HG03103 (cell line): ENCODE measurements at regions not wholly inside any gene's neighbourhood (a gene's known extent, or its start where the extent isn't known, plus 50 kb on each side); places are given as distances from the start of the nearest gene placed in this dataset.
"Not testable (repeated sequence)": the region's sequence is repeated elsewhere in the genome, so short reads cannot be mapped to it uniquely, and the experiment has no call there.

Experiments
- ATAC-seq: cut with Tn5 transposase; IDR thresholded peaks from one replicate; pipeline ENCODE4 v1.9.1; 2021; ENCODE audit warnings: low read depth; ENCODE audit not compliant: unreplicated experiment

DNA sequence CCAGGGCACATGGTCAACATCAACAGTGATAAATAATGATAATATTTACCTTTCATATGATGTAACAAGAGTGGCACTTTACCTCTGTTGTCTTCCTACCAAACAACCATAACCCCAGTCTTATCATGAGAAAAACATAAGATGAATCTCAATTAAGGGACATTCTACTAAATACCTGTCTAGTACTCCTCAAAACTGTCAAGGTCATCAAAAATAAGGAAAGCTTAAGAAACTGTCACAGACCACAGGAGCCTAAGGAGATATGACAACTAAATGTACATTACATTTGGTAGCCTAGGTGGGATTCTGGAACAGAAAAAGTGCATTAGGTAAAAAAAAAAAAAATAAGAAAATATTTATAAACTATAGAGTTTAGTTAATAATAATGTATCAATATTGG is 118.1 kb downstream of the CCDC34 start:
- ATAC-seq, result no peak

DNA sequence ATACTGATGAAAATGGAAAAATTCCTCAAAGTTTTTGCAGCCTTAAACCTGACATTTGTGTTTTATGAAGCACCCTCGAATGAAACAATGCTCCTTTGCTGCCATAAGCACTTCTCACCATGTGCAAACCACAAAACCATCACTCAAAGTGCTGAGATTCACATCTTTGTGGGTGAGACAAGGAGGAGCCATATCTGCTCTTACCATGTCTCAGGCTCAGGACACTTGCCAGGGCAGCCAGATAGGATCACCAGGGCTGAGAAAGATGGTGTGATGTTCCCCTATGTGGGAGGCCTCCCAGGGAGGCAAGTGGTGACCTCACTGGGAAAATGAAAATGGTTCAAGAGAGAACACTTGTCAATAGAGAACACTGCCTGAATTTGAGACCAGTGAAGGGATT is 120.4 kb downstream of the CCDC34 start:
- ATAC-seq, result no peak

DNA sequence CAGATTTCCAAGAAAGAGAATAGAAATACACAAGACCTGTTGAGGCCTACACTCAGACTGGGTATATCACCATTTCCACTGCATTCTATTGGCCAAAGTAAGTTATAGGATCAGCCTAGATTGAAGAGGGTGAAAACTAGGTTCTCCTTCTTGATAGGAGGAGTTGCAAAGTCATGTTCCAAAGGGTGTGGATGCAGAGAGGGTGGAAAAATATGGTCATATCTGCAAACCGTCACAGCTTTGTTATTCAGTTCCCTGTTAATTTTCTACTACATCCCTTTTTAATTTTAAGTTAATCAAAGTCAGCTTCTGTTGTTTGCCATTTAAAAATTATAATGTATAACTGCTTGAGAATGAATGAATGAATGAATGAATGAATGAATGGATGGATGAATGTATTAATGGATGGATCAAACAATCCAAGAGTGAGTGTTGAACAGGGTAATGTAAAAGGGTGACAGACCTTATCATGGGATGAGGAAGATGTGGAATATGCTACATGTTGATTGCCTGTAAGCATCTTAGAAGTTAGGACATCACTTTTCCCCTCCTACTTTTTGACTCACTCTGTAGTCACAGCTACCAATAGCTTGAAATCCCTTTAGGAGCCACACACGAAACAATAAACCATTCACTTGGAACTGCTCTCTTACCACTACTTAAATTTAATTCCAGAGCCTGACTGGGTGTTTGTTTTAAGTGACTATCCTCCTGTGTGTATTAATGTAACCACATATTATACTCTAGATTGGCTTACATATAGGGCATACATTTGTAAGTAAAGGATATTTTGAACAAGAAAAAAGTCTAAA is 121.5 kb downstream of the CCDC34 start:
- no peak for ATAC-seq

DNA sequence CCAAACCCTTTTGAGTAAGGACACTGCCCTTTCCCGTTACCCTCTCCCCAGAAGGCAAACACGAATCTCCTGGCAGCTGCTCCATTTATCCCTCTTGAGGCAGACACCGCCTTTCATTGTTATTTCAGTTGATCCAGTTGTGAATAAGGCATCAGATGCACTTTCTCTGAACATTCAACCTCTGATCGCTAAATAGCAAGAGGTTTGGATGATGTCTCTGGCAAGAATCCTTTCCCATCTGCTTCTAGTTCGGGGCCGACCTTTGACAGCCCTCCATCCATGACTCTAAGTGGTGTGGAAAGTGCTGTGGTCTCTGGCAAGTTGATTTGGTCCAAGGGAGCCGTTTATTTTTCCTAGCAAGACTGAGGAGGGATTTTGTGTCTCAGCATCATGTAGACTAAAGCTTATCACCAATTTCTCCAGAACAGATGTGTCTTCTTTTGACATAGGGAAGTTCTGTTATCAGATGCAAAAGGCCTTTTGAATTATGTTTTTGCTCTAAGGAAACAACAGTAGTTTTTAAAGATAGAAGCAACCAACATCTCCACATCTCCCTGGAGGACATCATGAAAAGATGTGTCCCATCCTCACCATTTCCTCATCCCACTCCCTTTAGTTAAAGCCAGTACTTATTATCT is 123.6 kb downstream of the CCDC34 start:
- ATAC-seq, result no peak

DNA sequence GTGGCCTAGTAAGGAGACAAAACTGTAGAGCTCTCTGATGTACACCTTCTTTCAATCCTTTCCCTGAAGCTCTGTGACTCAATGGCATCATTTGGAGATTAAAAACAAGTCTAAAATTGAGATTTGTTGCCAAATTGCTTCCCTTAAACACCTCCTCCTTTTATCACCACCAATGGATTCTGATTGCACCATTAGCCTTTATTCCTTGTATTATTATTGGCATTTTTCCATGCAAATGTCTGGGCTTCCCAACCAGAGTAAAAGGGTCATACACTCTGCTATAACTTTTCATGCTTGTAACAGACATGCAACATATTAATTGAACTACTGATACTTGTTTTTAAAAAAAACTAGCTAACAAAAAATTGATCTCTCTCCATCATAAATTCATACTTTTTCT is 124.2 kb downstream of the CCDC34 start:
- ATAC-seq, result no peak

DNA sequence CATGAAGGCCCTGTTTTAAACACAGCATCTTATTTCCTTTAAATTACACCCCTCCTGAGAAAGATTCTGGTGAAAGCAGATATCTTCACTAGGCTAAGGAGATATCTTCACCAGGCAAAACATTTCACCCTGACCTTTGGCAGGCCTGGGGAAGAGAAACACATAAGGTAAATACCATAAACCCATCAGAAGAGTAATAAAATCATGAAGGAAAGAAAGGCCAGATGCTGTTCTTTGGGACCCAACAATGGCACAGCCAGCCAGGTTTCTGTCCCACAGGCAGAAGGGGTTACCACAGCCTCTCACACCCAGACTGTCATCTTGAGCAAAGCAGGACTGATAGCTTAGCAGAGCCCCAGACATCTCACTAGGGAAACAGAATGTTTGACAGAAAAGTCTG is 125.4 kb downstream of the CCDC34 start:
- ATAC-seq, result no peak

DNA sequence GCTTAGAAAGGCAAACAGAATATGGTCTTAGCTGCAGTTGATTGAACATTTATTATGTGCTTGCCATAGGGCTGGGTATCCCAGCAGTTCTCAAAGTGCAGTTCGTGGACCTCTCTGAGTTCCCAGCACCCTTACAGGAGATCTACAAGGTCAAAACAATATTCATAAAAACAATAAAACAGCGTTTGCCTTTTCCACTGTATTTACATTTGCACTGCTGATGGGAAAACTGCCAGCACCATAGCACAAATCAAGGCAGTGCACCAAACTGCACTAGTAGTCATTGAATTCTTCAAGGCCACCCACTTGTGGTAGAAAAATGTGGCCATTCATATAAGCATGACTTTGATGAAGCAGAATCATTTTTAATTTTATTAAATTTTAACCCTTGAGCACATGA is 128.1 kb downstream of the CCDC34 start:
- ATAC-seq, result no peak

DNA sequence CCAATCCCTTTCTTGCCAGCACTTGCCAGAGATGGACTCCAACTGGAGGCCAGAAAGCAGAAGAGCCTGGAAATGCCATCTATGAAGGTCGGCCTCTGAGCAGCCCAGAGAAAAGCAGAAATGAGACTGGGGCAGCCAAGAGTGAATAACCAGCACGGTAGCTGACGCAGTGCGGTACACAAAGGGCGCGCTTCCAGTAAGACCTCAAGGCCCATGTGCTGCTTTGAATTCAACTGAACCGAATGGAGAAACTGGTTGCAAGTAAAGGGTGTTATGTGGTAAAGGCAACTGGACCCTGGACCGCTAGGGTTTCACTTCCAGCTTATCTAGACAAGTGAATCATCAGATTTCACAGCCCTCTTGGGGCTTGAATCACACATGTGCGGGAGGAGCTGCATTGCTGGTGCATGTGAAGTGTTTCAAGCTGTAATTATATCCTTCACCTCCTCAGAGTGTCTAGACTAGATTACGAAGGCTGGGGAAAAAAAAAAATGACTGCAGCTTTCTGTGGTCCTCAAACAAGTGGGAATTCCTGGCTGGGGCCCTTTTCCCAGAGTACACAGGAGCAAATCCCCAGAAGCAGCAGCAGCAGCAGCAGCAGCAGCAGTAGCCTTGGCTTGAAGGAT is 128.9 kb downstream of the CCDC34 start:
- peak; percentile 92 for ATAC-seq

DNA sequence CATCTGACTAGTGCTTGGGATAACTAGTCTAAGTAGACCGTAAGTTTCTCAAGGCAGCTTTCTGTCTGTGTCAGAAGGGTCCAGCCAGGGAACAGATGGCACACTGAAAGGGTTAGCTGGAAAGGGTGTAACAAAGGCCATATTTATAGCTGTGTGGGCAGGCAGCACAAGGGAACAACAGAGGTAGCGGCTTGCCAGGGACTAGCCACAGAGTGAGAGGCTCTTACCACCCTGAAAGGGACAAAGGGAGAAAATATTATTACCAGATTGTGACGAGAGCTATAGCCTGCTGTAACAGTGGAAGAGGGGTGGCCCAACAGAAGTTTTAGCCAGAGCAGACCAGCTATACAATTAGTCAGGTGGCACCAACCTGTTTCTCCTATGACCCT is 129.4 kb downstream of the CCDC34 start:
- ATAC-seq, result peak; percentile 1

DNA sequence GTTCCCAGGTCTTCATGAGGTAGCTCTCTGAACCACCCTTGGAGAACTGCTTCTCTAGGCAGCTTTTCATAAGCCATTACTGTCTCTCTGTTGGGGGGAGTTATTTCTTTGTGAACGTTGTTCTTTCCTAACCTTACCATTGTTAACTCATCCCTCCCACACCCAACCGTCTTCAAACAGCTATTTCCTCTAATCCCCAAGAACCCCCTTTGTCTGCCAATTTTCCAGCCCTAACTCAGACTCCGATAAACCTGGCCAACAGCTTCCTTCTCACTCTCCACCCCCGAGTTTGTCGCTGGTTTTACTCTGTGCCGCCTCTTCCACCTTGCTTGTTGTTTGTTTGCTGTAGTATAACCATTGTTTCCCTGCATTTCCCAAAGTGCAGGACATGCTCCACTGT is 131.5 kb downstream of the CCDC34 start:
- ATAC-seq, result no peak

DNA sequence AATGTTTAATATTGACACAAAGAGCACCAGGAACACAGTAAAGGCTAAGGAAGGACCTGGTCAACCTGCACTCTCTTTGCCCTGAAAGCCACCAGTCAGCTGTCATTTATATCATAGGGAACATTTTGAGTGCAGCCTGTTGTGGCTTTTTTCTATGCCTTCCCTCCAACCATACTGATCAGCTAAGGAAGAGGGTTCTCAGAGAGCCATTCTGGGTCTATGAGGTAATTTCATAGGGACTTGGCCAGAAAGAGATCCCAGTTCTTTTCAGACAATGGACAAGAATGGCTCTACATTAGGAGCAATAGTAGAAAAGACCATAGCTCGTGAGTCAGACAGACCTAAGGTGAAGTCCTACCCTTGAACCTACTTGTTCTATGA is 132.8 kb downstream of the CCDC34 start:
- no peak for ATAC-seq

DNA sequence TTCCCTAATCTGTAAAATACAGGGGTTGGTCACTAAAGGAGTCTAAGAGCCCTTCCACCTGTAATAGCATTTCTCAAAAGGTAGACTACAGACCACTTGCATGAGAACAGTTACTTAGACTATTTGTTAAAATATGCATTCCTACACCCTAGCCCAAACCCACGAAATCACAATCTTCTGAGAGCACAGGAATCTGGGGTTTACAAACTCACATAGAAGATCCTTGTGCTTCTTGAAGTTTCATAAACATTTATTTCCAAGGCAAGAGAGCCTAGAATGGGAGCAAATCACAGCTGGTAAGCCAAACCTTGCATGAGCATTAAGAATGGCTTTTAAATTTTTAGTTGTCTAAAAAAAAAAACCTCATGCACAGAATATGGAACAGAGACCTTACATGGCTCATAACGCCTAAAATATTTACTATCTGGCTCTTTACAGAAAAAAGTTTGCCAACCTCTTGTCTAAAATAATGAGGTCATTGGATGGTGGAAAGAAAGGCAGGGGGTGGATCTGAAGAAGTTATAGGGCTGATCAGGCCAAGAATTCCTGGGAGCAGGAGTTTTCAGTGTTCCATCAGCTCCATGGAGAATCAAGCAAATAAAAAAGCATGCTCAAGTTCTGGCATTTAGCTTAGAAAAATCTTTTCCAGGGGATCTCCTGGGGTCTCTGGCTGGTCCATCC is 133.4 kb downstream of the CCDC34 start:
- no peak for ATAC-seq

DNA sequence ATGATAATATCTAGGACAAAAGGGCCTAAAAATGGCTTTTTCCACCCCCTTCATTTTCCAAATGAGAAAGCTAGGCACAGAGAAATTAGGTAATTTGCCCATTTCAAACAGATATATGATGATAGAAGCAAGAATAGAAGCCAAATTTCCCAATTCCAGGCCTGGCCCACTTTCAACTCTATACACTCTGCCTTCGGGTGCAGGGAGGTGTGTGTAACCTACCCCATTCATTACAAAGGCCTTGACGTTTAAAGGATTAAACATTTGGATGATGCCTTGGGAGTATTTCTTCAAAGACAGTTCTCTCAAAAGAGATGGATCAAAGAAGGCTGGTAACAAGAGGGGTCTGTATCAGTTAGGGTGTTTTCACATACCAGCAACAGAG is 134.1 kb downstream of the CCDC34 start:
- no peak for ATAC-seq

DNA sequence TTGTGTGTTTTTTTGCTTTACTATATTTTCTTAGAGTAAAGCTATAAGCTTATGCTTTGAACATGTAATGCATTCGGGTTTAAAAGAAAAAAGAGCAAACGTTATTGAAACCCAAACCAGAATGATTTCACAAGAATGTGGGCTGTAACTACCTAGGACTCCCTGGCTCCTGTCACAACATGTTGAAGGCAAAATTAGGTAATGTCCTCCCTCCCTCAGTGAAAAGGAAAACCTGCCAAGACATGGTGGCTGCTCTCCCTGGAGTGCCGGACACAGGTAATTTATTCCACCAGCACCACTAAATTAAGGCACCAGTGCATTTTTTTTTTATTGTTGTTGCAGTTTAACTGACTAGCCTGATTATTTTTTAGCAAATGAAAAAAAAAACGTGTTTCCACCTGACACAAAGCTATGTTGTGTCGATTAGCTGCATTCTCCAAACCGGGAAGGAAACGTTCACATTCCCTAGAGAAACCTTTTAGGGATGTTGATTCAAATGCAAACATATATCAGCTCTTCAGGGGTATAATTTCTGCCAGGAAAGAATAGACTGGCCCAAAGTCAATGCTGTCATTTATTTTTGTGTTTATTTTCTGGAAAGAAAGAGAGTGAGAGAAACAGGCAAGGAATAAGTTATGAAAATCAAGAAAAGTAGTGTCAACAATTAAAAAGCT is 134.6 kb downstream of the CCDC34 start:
- ATAC-seq, result no peak

DNA sequence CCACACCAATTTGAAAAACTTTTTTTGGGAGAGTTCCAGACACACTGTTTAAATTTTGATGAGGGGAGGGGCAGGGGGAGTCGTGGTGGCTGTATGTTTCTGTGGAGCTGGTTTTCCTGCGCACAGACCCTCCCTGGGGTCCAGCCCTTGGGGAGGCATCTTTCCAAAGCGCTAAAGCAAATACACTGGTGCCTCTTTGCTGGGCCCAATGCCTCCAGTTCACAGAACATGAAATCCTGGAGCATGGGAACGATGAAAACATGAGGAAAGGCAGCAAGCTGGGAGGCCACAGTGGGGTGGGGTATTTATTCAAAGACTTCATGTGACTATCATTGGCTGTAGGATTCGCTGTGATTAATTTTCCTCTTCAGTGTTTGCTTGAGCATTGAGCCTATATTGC is 135.3 kb downstream of the CCDC34 start:
- ATAC-seq, result no peak

DNA sequence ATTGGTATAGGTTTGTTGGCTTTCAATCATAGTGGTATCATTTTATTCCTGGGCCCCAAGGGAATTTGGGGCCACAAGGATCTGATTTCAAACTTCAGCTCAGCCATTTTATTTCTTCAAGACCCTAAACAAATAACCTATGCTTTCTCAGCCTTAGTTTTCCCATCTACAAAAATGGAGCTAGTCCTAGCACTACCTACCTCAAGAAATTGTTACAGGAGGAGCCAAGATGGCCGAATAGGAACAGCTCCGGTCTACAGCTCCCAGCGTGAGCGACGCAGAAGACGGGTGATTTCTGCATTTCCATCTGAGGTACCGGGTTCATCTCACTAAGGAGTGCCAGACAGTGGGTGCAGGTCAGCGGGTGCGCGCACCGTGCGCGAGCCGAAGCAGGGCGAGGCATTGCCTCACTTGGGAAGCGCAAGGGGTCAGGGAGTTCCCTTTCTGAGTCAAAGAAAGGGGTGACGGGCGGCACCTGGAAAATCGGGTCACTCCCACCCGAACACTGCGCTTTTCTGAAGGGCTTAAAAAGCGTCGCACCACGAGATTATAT is 143.5 kb downstream of the CCDC34 start:
- ATAC-seq, result not testable (repeated sequence)

DNA sequence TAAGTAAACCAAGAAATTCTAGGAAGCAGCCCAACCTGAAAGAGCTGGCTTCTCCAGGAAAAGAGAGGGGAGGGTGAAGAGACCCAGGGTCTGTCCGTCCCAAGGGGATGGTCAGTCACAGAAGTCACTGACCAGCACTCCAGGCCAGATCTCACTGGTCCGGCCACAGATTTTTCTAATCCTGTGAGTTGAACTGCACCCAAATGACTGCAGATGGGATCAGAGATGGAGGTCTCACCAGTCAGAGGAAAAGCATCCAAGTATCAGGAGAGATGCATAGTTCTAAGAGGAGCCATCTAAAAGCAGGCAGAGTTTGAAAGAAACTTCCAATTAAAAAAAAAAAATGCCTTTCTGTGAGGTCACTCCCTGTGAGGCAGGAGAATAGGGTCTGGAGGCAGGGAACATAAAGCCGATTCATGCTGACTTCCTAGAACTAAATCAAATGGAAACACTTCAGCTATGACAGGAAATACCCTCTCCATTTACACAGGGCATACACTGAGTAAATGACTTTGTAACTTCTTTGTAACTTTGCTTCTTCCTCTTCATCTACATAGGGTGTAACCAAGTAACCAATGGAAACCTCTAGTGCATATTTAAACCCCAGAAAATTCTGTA is 144.5 kb downstream of the CCDC34 start:
- ATAC-seq, result no peak

DNA sequence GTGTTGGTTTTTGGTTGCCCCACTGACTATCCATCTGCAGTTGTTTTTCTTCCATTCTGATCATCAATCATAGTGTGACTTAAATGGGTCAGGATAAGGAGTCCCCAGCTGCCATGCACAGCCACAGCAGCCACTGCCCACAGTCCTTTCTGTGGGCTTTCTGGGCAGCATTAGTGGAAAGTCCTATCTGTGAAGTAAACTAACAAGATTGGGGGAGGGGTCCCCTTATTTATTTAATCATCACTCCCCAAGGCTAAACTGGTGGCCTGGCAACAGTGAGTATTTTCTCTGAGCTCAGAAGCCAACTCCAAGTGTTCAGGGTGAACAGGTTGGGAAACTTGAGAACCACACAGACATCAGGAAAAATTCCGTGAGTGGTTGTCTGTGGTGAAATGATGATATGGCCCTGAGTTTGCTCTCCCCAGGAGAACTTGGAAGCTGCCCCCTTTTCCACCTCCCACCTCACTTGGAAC is 145.0 kb downstream of the CCDC34 start:
- ATAC-seq, result no peak

DNA sequence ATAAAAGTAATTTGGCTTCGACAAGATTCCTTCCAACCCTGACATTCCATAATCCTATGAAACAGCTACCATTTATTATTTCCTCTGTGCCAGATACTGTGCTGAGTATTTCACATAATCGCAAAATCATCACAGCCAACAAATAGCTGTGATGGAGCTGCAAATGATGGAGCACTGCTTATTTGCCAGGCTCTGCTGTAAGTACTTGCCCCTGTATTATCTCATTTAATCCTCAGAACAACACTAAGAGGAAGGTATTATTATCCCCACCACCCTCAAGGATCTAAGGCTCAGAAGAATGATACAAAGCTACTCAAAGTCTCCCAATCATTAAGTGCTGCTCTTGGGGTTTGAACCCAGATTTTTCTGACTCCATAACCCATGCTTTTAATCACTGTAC is 145.5 kb downstream of the CCDC34 start:
- ATAC-seq, result no peak
